IMR-90 (cell line): ENCODE measurements at regions not wholly inside any gene's neighbourhood (a gene's known extent, or its start where the extent isn't known, plus 50 kb on each side); places are given as distances from the start of the nearest gene placed in this dataset.

ENCODE experiments used
- ATAC-seq: fragments of 200-7000 bp; cut with Tn5 transposase; 2 replicates; pipeline ENCODE4 v1.9.1; 2020; ENCODE audit warnings: low read depth, mild to moderate bottlenecking, moderate library complexity
- BruUV-seq: library from RNA; stranded (reverse); fragments of 400-500 nt; replicated peaks from 2 replicates; lab custom pipeline; 2021; lab: Mats Ljungman, UMichigan
- CTCF ChIA-PET: fragments of 300-600 bp; formaldehyde crosslinking; extraction: SDS; loops from one replicate; lab custom pipeline; 2021; ENCODE audit warnings: antibody characterized with exemption; lab: Yijun Ruan, JAX
- POLR2A ChIA-PET: fragments of 300-600 bp; sonication (Branson Sonifier 250); formaldehyde crosslinking; loops from one replicate; lab custom pipeline; 2022; ENCODE audit warnings: antibody characterized with exemption; ENCODE audit not compliant: unreplicated experiment; lab: Charles Lee
- DNase-seq: peaks from one replicate; pipeline ENCODE4 v3.0.0; 2013
- H2AFZ ChIP-seq: replicated peaks from 2 replicates; pipeline ENCODE3; 2013; ENCODE audit warnings: low read length, mild to moderate bottlenecking; ENCODE audit not compliant: poor library complexity
- H2AK5ac ChIP-seq: 2 replicates; pipeline ENCODE4 v1.6.1; 2013; ENCODE audit warnings: low read depth, low read length, inconsistent platforms
- H2AK9ac ChIP-seq: replicated peaks from 2 replicates; pipeline ENCODE3; 2013; ENCODE audit warnings: mild to moderate bottlenecking, low read depth, low read length, moderate library complexity; ENCODE audit not compliant: poor library complexity
- H2BK120ac ChIP-seq: 2 replicates; pipeline ENCODE4 v1.6.1; 2013; ENCODE audit warnings: low read depth, low read length, inconsistent platforms
- H2BK15ac ChIP-seq: 3 replicates; pipeline ENCODE4 v1.6.1; 2013; ENCODE audit warnings: low read depth, low read length, inconsistent platforms
- H2BK20ac ChIP-seq: 2 replicates; pipeline ENCODE4 v1.6.1; 2013; ENCODE audit warnings: low read depth, mild to moderate bottlenecking, inconsistent platforms, low read length, moderate library complexity
- H2BK5ac ChIP-seq: 2 replicates; pipeline ENCODE4 v1.6.1; 2013; ENCODE audit warnings: mild to moderate bottlenecking, low read depth, low read length, inconsistent platforms; ENCODE audit not compliant: poor library complexity, severe bottlenecking
- H3K14ac ChIP-seq: replicated peaks from 2 replicates; pipeline ENCODE4 v1.6.1; 2013; ENCODE audit warnings: low read depth, low read length, inconsistent platforms
- H3K18ac ChIP-seq: 2 replicates; pipeline ENCODE4 v1.6.1; 2013; ENCODE audit warnings: low read depth, low read length, control low read depth
- H3K23ac ChIP-seq: 2 replicates; pipeline ENCODE4 v1.6.1; 2013; ENCODE audit warnings: low read depth, low read length, inconsistent platforms
- H3K27ac ChIP-seq: 2 replicates; pipeline ENCODE4 v1.5.1; 2013; ENCODE audit warnings: mild to moderate bottlenecking, control low read depth, low read length; ENCODE audit not compliant: insufficient read depth
- H3K27me3 ChIP-seq: 2 replicates; pipeline ENCODE4 v1.6.1; 2013; ENCODE audit warnings: low read length; ENCODE audit not compliant: control insufficient read depth, insufficient read depth
- H3K36me3 ChIP-seq: 2 replicates; pipeline ENCODE4 v1.6.1; 2013; ENCODE audit warnings: low read length, mixed read lengths; ENCODE audit not compliant: control insufficient read depth, insufficient read depth
- H3K4ac ChIP-seq: 2 replicates; pipeline ENCODE4 v1.6.1; 2013; ENCODE audit warnings: low read depth, low read length, inconsistent platforms
- H3K4me1 ChIP-seq: 2 replicates; pipeline ENCODE4 v1.6.1; 2013; ENCODE audit warnings: low read length, mixed read lengths; ENCODE audit not compliant: control insufficient read depth, insufficient read depth
- H3K4me2 ChIP-seq: 2 replicates; pipeline ENCODE4 v1.6.1; 2013; ENCODE audit warnings: low read depth, mild to moderate bottlenecking, control low read depth, low read length, moderate library complexity
- H3K4me3 ChIP-seq: 2 replicates; pipeline ENCODE4 v1.5.1; 2013; ENCODE audit warnings: low read depth, mild to moderate bottlenecking, control low read depth, low read length, moderate library complexity; ENCODE audit not compliant: insufficient read depth
- H3K56ac ChIP-seq: 2 replicates; pipeline ENCODE4 v1.6.1; 2013; ENCODE audit warnings: low read length, inconsistent platforms; ENCODE audit not compliant: insufficient read depth; ENCODE audit errors: extremely low read depth
- H3K79me1 ChIP-seq, 2 experiments: 2 replicates each; pipeline ENCODE4 v1.6.1; 2013; ENCODE audit warnings: low read length in 2 of 2, inconsistent platforms in 1 of 2, low read depth in 1 of 2
- H3K9ac ChIP-seq: 2 replicates; pipeline ENCODE4 v1.6.1; 2013; ENCODE audit warnings: low read depth, low read length, control low read depth
- H3K9me1 ChIP-seq: 2 replicates; pipeline ENCODE4 v1.6.1; 2013; ENCODE audit warnings: low read length, inconsistent platforms; ENCODE audit not compliant: insufficient read depth
- H3K9me3 ChIP-seq: 2 replicates; pipeline ENCODE4 v1.6.1; 2013; ENCODE audit warnings: low read length; ENCODE audit not compliant: control insufficient read depth, insufficient read depth
- H4K20me1 ChIP-seq: 2 replicates; pipeline ENCODE4 v1.6.1; 2013; ENCODE audit warnings: low read length, inconsistent platforms; ENCODE audit not compliant: insufficient read depth
- H4K5ac ChIP-seq: 2 replicates; pipeline ENCODE4 v1.6.1; 2013; ENCODE audit warnings: mild to moderate bottlenecking, low read depth, low read length, control low read depth
- H4K8ac ChIP-seq, 2 experiments: 2 replicates each; pipeline ENCODE4 v1.6.1; 2013; ENCODE audit warnings: low read depth in 2 of 2, low read length in 2 of 2, control low read depth in 1 of 2, inconsistent platforms in 1 of 2
- H4K91ac ChIP-seq: 2 replicates; pipeline ENCODE4 v1.6.1; 2013; ENCODE audit warnings: low read depth, low read length, inconsistent platforms; ENCODE audit not compliant: insufficient read depth
- BHLHE40 ChIP-seq: fragments of 150-350 bp; IDR thresholded peaks from 2 replicates; pipeline ENCODE4 v1.6.1; 2016; ENCODE audit warnings: mild to moderate bottlenecking, low read depth, low read length
- CEBPB ChIP-seq: IDR thresholded peaks from 2 replicates; pipeline ENCODE4 v1.6.1; 2012; ENCODE audit warnings: low read depth, low read length, improper control_type of control experiment
- CHD1 ChIP-seq: IDR thresholded peaks from 2 replicates; pipeline ENCODE4 v1.6.1; 2012; ENCODE audit warnings: low read depth, low read length, improper control_type of control experiment
- CTCF ChIP-seq: conservative IDR thresholded peaks from 2 replicates; pipeline ENCODE4 v1.5.1; 2012; ENCODE audit warnings: mild to moderate bottlenecking, low read depth, low read length, improper control_type of control experiment
- FOS ChIP-seq: fragments of 150-350 bp; IDR thresholded peaks from 2 replicates; pipeline ENCODE4 v1.6.1; 2016; ENCODE audit warnings: low read depth, low read length
- MAZ ChIP-seq: IDR thresholded peaks from 2 replicates; pipeline ENCODE4 v1.6.1; 2012; ENCODE audit warnings: low read depth, mild to moderate bottlenecking, low read length, improper control_type of control experiment, moderate library complexity, borderline replicate concordance
- MXI1 ChIP-seq: IDR thresholded peaks from 2 replicates; pipeline ENCODE4 v1.6.1; 2012; ENCODE audit warnings: low read depth, mild to moderate bottlenecking, low read length, moderate library complexity, borderline replicate concordance
- NFE2L2 ChIP-seq: fragments of 150-350 bp; IDR thresholded peaks from 2 replicates; pipeline ENCODE4 v1.6.1; 2016; ENCODE audit warnings: low read depth, mild to moderate bottlenecking, low read length
- RAD21 ChIP-seq: IDR thresholded peaks from 2 replicates; pipeline ENCODE4 v1.6.1; 2012; ENCODE audit warnings: low read length, improper control_type of control experiment
- RFX5 ChIP-seq: IDR thresholded peaks from 2 replicates; pipeline ENCODE4 v1.8.0; 2012; ENCODE audit warnings: low read depth, mild to moderate bottlenecking, low read length, moderate library complexity
- SMC3 ChIP-seq: fragments of 150-350 bp; IDR thresholded peaks from 2 replicates; pipeline ENCODE4 v1.6.1; 2016; ENCODE audit warnings: low read depth, mild to moderate bottlenecking, antibody characterized with exemption, low read length, moderate library complexity
- WGBS, 2 experiments: methylation state at CpG; one replicate each; pipeline versions ENCODE4 v1.1.5 to v1.1.7; 2013; ENCODE audit warnings: missing lambda C conversion rate in 2 of 2; ENCODE audit not compliant: insufficient read length in 1 of 2; ENCODE audit errors: extremely low coverage in 2 of 2; 5-methylcytosine and 5-hydroxymethylcytosine counted together
- dilution Hi-C: fragments of 300-500 bp; cut with HindIII; formaldehyde crosslinking; loops from one replicate; pipeline ENCODE4 v1.14.3; 2018; ENCODE audit warnings: low sequenced_read_pairs; ENCODE audit not compliant: unreplicated experiment
- in situ Hi-C: fragments of 300-500 bp; cut with MboI; formaldehyde crosslinking; loops from 3 replicates; pipeline ENCODE4 v1.14.3; 2019; ENCODE audit warnings: low sequenced_read_pairs, inconsistent platforms, mixed read lengths
- intact Hi-C: fragments of 100-400 bp; cut with micrococcal nuclease; formaldehyde crosslinking; loops from 2 replicates; pipeline ENCODE4 v1.10.0; 2022
- TF ChIP-seq, protein P1 (sequence below): fragments of 150-350 bp; IDR thresholded peaks from 2 replicates; pipeline ENCODE4 v1.6.1; 2016; ENCODE audit warnings: low read depth, mild to moderate bottlenecking, low read length, moderate library complexity, borderline replicate concordance

DNA sequence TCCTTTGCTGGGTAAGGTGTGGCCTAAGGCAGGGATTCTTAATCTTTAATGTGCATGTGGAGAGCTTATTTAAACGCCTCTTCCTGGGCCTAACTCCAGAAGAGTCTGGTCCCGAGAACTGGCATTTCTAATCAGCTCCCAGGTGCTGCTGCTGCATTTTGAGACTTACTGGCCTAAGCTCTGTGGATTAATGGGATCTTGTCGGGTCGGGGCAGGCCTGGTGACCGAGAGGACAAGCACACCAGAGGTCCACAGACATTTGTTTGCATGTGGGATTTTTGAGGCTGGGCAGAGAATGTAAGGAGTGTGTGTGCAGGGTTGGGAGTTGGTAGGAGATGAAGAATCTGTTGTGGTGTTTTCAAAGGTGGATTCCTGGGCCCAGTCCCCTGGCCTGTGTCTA lies 95.0 kb upstream of the DAP start:
- H3K9me3 ChIP-seq, result no peaks in the 10 kb centered on the region; the same call in 1 of the 2 replicates
- no peak overlapping the region for H3K4me3 ChIP-seq
- H3K4me2 ChIP-seq, result no peak overlapping the region
- H4K5ac ChIP-seq, result 0 out of 2 replicates have a peak overlapping the region, but pooled peaks have one; percentile 1
- no peak for TF ChIP-seq CHD1
- TF ChIP-seq, protein P1, sequence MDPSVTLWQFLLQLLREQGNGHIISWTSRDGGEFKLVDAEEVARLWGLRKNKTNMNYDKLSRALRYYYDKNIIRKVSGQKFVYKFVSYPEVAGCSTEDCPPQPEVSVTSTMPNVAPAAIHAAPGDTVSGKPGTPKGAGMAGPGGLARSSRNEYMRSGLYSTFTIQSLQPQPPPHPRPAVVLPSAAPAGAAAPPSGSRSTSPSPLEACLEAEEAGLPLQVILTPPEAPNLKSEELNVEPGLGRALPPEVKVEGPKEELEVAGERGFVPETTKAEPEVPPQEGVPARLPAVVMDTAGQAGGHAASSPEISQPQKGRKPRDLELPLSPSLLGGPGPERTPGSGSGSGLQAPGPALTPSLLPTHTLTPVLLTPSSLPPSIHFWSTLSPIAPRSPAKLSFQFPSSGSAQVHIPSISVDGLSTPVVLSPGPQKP, result no peak
- TF ChIP-seq CEBPB, result no peak
- no peak for TF ChIP-seq MXI1
- no peak for TF ChIP-seq RFX5
- TF ChIP-seq NFE2L2, result no peak
- TF ChIP-seq CTCF, result no peak
- TF ChIP-seq FOS, result no peak
- no peak for TF ChIP-seq MAZ
- TF ChIP-seq RAD21, result no peak
- no peak for TF ChIP-seq SMC3
- TF ChIP-seq BHLHE40, result no peak
- CTCF ChIA-PET, result interaction anchor here (0.6 to 2.0 kb wide), 12 partner anchors 11 to 204 kb away, joined by 3 to 7 read pairs (median 4); no protein-coding TSS in a partner anchor
- H3K4ac ChIP-seq, result peak overlapping the region; percentile 77
- peak overlapping the region; percentile 16 for H4K91ac ChIP-seq
- no peak overlapping the region for H3K9ac ChIP-seq
- peak overlapping the region; percentile 19 for H2AFZ ChIP-seq
- H3K27ac ChIP-seq, result no peak overlapping the region; the same call in 1 of the 2 replicates
- peak overlapping the region; percentile 29 for H2BK120ac ChIP-seq
- peak overlapping the region; percentile 59 for H2AK9ac ChIP-seq
- H4K20me1 ChIP-seq, result no peaks in the 10 kb centered on the region
- intact Hi-C loops, result loop anchor here (2.0 kb wide), 2 partner anchors 25 to 403 kb away; no protein-coding TSS in a partner anchor
- peaks cover 18% of the 10 kb centered on the region for H3K4me1 ChIP-seq
- peak overlapping the region in 1 of 2 experiments; percentile 31; a peak in 2 of 4 replicates for H4K8ac ChIP-seq
- peak overlapping the region; percentile 84; the same call in 1 of the 2 replicates for H2AK5ac ChIP-seq
- peak overlapping the region; percentile 9; the same call in 1 of the 2 replicates for H3K18ac ChIP-seq
- no peak overlapping the region for H2BK5ac ChIP-seq
- H3K23ac ChIP-seq, result peak overlapping the region; percentile 21; the same call in 1 of the 2 replicates
- 72% methylated on average over 4 of the region's 5 CpGs; no CpG with 5 or more reads in 1 of the 2 experiments for WGBS, 2 experiments
- ATAC-seq (no peak), DNase-seq (no peak)
- H3K79me1 ChIP-seq, result no peaks in the 10 kb centered on the region
- no peak overlapping the region for H3K56ac ChIP-seq
- peaks cover 23% of the 10 kb centered on the region for H3K9me1 ChIP-seq
- H3K36me3 ChIP-seq, result no peaks in the 10 kb centered on the region
- POLR2A ChIA-PET, result no interaction called here
- peak overlapping the region; percentile 35; the same call in 1 of the 3 replicates for H2BK15ac ChIP-seq
- H3K14ac ChIP-seq, result peak overlapping the region; percentile 84
- H2BK20ac ChIP-seq, result peak overlapping the region; percentile 6; the same call in 1 of the 2 replicates
- in situ Hi-C loops, result loop anchor here (10.0 kb wide), 1 partner anchor 401 kb away; no protein-coding TSS in a partner anchor
- BruUV-seq, result no TSS peak
- dilution Hi-C loops, result no loop called here
- no peaks in the 10 kb centered on the region for H3K27me3 ChIP-seq
